CD14-positive monocyte (primary cell): ENCODE measurements at regions not wholly inside any gene's neighbourhood (a gene's known extent, or its start where the extent isn't known, plus 50 kb on each side); places are given as distances from the start of the nearest gene placed in this dataset.

ENCODE experiments used
- DNase-seq, 3 donors: peaks; one replicate each; pipeline ENCODE4 v3.0.0-alpha.2; 2011 to 2022
- H2AFZ ChIP-seq: 2 replicates; pipeline ENCODE4 v1.6.0; 2012; ENCODE audit warnings: mild to moderate bottlenecking, low read depth, low read length, inconsistent platforms; ENCODE audit not compliant: insufficient read depth, poor library complexity, severe bottlenecking
- H3K27ac ChIP-seq, 2 donors: 1 replicate in 1 of 2; 2 replicates in 1 of 2; pipeline ENCODE4 v1.5.1; 2012 to 2013; ENCODE audit warnings: low read length in 2 of 2, control low read depth in 1 of 2, inconsistent platforms in 1 of 2, low read depth in 1 of 2, mild to moderate bottlenecking in 1 of 2
- H3K27me3 ChIP-seq, 2 donors: one replicate each; pipeline versions ENCODE4 v1.6.0 to v1.6.1; 2011 to 2013; ENCODE audit warnings: low read length in 2 of 2; ENCODE audit not compliant: control insufficient read depth in 2 of 2, insufficient read depth in 2 of 2
- H3K36me3 ChIP-seq, 2 donors: replicated peaks in 1 of 2; 1 replicate in 1 of 2; 2 replicates in 1 of 2; pipeline versions ENCODE4 v1.5.1 to v1.6.1; 2012 to 2013; ENCODE audit warnings: low read length in 2 of 2, control low read depth in 1 of 2, inconsistent platforms in 1 of 2, mild to moderate bottlenecking in 1 of 2; ENCODE audit not compliant: insufficient read depth in 2 of 2, control insufficient read depth in 1 of 2
- H3K4me1 ChIP-seq, 2 donors: 1 replicate in 1 of 2; 2 replicates in 1 of 2; pipeline versions ENCODE4 v1.5.1 to v1.6.1; 2012 to 2013; ENCODE audit warnings: low read length in 2 of 2, control low read depth in 1 of 2, inconsistent platforms in 1 of 2, mild to moderate bottlenecking in 1 of 2, moderate library complexity in 1 of 2; ENCODE audit not compliant: insufficient read depth in 2 of 2, control insufficient read depth in 1 of 2
- H3K4me2 ChIP-seq: replicated peaks from 2 replicates; pipeline ENCODE3; 2012; ENCODE audit warnings: low read length, moderate library complexity, mild to moderate bottlenecking; ENCODE audit not compliant: poor library complexity, severe bottlenecking; ENCODE audit errors: extremely low read depth
- H3K4me3 ChIP-seq, 3 experiments: fragments of 200-600 bp in 1 of 3; sonication (generic) in 1 of 3; replicated peaks in 1 of 3; 1 replicate in 2 of 3; 2 replicates in 1 of 3; pipeline ENCODE4 v1.5.1; 2011 to 2013; ENCODE audit warnings: low read length in 3 of 3, mild to moderate bottlenecking in 3 of 3, control low read depth in 2 of 3, low read depth in 2 of 3, inconsistent platforms in 1 of 3, moderate library complexity in 1 of 3
- H3K79me2 ChIP-seq: 2 replicates; pipeline ENCODE4 v1.6.0; 2012; ENCODE audit warnings: mild to moderate bottlenecking, control low read depth, inconsistent platforms, low read length, moderate library complexity; ENCODE audit not compliant: insufficient read depth
- H3K9ac ChIP-seq: 2 replicates; pipeline ENCODE4 v1.6.0; 2017; ENCODE audit warnings: low read length, mild to moderate bottlenecking; ENCODE audit not compliant: insufficient read depth, poor library complexity, severe bottlenecking
- H3K9me3 ChIP-seq, 2 donors: replicated peaks in 1 of 2; 1 replicate in 1 of 2; 2 replicates in 1 of 2; pipeline versions ENCODE4 v1.5.1 to v1.6.1; 2012 to 2013; ENCODE audit warnings: low read length in 2 of 2, control low read depth in 1 of 2; ENCODE audit not compliant: control insufficient read depth in 1 of 2, insufficient read depth in 1 of 2
- H4K20me1 ChIP-seq: 2 replicates; pipeline ENCODE4 v1.6.0; 2012; ENCODE audit warnings: mild to moderate bottlenecking, low read length, control low read depth, moderate library complexity; ENCODE audit not compliant: insufficient read depth
- H3K27ac Mint-ChIP-seq, 7 donors: one replicate each; pipeline ENCODE4 v1.8.0; 2020; ENCODE audit warnings: mild to moderate bottlenecking in 7 of 7, mixed read lengths in 7 of 7, moderate library complexity in 6 of 7, inconsistent platforms in 2 of 7
- H3K27me3 Mint-ChIP-seq, 3 donors: one replicate each; pipeline ENCODE4 v1.8.0; 2021 to 2022; ENCODE audit warnings: low read depth in 3 of 3, mild to moderate bottlenecking in 3 of 3, mixed read lengths in 3 of 3, moderate library complexity in 3 of 3, inconsistent platforms in 1 of 3
- H3K36me3 Mint-ChIP-seq, 2 donors: one replicate each; pipeline ENCODE4 v1.8.0; 2020; ENCODE audit warnings: mixed read lengths in 2 of 2, inconsistent platforms in 1 of 2, mild to moderate bottlenecking in 1 of 2
- H3K4me1 Mint-ChIP-seq: one replicate; pipeline ENCODE4 v1.8.0; 2020; ENCODE audit warnings: mild to moderate bottlenecking, mixed read lengths
- H3K4me3 Mint-ChIP-seq, 2 donors: one replicate each; pipeline ENCODE4 v1.8.0; 2020; ENCODE audit warnings: mild to moderate bottlenecking in 2 of 2, mixed read lengths in 2 of 2, moderate library complexity in 1 of 2
- H3K9me3 Mint-ChIP-seq, 7 donors: one replicate each; pipeline ENCODE4 v1.8.0; 2020 to 2022; ENCODE audit warnings: mixed read lengths in 7 of 7, mild to moderate bottlenecking in 6 of 7, moderate library complexity in 6 of 7, inconsistent platforms in 2 of 7
- CTCF ChIP-seq: fragments of 200-600 bp; IDR thresholded peaks from one replicate; pipeline ENCODE4 v1.8.0; 2022; ENCODE audit warnings: antibody characterized with exemption, mild to moderate bottlenecking
- WGBS: methylation state at CpG from one replicate; pipeline ENCODE4 v1.1.5; 2013; ENCODE audit warnings: missing lambda C conversion rate; ENCODE audit not compliant: insufficient coverage; 5-methylcytosine and 5-hydroxymethylcytosine counted together
- intact Hi-C, 2 donors: fragments of 100-400 bp; cut with micrococcal nuclease; formaldehyde crosslinking; loops; one replicate each; pipeline versions ENCODE4 v1.15.0 to v1.15.1; 2023

- H3K27ac ChIP-seq = no peak overlapping the region
- no peaks in the 10 kb centered on the region for H3K27me3 ChIP-seq
- TF ChIP-seq CTCF = no peak
- Mint-ChIP-seq H3K9me3 (peaks cover 0 to 3% (median 0%) of the 10 kb centered on the region in 7 donors), H3K4me3 (no peak overlapping the region), H3K27ac (no peak overlapping the region), H3K4me1 (no peaks in the 10 kb centered on the region), H3K27me3 (no peaks in the 10 kb centered on the region), H3K36me3 (no peaks in the 10 kb centered on the region)
- H3K4me3 ChIP-seq = no peak overlapping the region
- no peaks in the 10 kb centered on the region for H4K20me1 ChIP-seq
- DNase-seq = no peak
- no peak overlapping the region for H3K9ac ChIP-seq
- 90% methylated on average over 2 of the region's 10 CpGs for WGBS
- intact Hi-C loops = no loop called here
- H3K4me2 ChIP-seq = no peak overlapping the region
- H3K36me3 ChIP-seq = no peaks in the 10 kb centered on the region
- H2AFZ ChIP-seq = no peak overlapping the region
- H3K9me3 ChIP-seq = no peaks in the 10 kb centered on the region
- H3K79me2 ChIP-seq = no peaks in the 10 kb centered on the region
- H3K4me1 ChIP-seq = no peaks in the 10 kb centered on the region
These were observed 868.0 kb downstream of the METTL15 start for GRCh38 chr11:28976012-28976800.

GRCh38 chr11:28969832-28970231, 861.6 kb downstream of the METTL15 start:
- Histone ChIP-seq H2AFZ (no peak overlapping the region), H3K4me2 (no peak overlapping the region), H3K27me3 (no peaks in the 10 kb centered on the region), H3K36me3 (no peaks in the 10 kb centered on the region), H3K9ac (no peak overlapping the region), H4K20me1 (no peaks in the 10 kb centered on the region), H3K79me2 (no peaks in the 10 kb centered on the region), H3K4me3 (no peak overlapping the region), H3K27ac (no peak overlapping the region), H3K4me1 (no peaks in the 10 kb centered on the region), H3K9me3 (no peaks in the 10 kb centered on the region)
- no peaks in the 10 kb centered on the region for H3K27me3 Mint-ChIP-seq
- H3K9me3 Mint-ChIP-seq = peaks cover 0 to 8% (median 3%) of the 10 kb centered on the region in 7 donors
- H3K4me3 Mint-ChIP-seq = no peak overlapping the region
- TF ChIP-seq CTCF = no peak
- DNase-seq = no peak
- H3K27ac Mint-ChIP-seq = no peak overlapping the region
- intact Hi-C loops = no loop called here
- no peaks in the 10 kb centered on the region for H3K4me1 Mint-ChIP-seq
- no peaks in the 10 kb centered on the region for H3K36me3 Mint-ChIP-seq
